ENCODE measurements at regions not wholly inside any gene's neighbourhood (a gene's known extent, or its start where the extent isn't known, plus 50 kb on each side); places are given as distances from the start of the nearest gene placed in this dataset.

GRCh38 chr6:41467061-41467460 lies 79.1 kb upstream of the FOXP4 start:
- Histone ChIP-seq H3K27me3 (peaks cover 60% of the 10 kb centered on the region), H3K27ac (no peak overlapping the region), H3K4me1 (peaks cover 0 to 22% (median 7%) of the 10 kb centered on the region in 3 donors), H3K4me3 (no peak overlapping the region), H3K36me3 (no peaks in the 10 kb centered on the region), H3K9me3 (no peaks in the 10 kb centered on the region)
- ATAC-seq: no peak
- 74 to 78% methylated on average over 3 to 10 of the region's 10 CpGs for WGBS, 2 donors (ENCODE audit: low coverage in 1 of 2)
- no peak for TF ChIP-seq POLR2A (IDR thresholded peaks at IDR 0.05)
- TF ChIP-seq POLR2AphosphoS5 (IDR thresholded peaks at IDR 0.05): no peak
- TF ChIP-seq CTCF (IDR thresholded peaks at IDR 0.05): no peak
- no peak for TF ChIP-seq EP300 (IDR thresholded peaks at IDR 0.05)

- TF ChIP-seq CTCF (IDR thresholded peaks at IDR 0.05) (no peak), EP300 (IDR thresholded peaks at IDR 0.05) (no peak), POLR2A (IDR thresholded peaks at IDR 0.05) (no peak), POLR2AphosphoS5 (IDR thresholded peaks at IDR 0.05) (no peak)
- no peak overlapping the region for H3K27ac ChIP-seq
- no peaks in the 10 kb centered on the region for H3K9me3 ChIP-seq
- peaks cover 61% of the 10 kb centered on the region for H3K27me3 ChIP-seq
- WGBS, 2 donors (ENCODE audit: low coverage in 1 of 2): 79 to 86% methylated on average over 4 to 10 of the region's 16 CpGs
- H3K36me3 ChIP-seq: no peaks in the 10 kb centered on the region
- H3K4me1 ChIP-seq: peaks cover 0 to 22% (median 7%) of the 10 kb centered on the region in 3 donors
- no peak for ATAC-seq
- H3K4me3 ChIP-seq: no peak overlapping the region
Measured at GRCh38 chr6:41467627-41468404, 78.4 kb upstream of the FOXP4 start.

GRCh38 chr6:41469156-41470028 lies 76.8 kb upstream of the FOXP4 start:
- ATAC-seq: no peak
- H3K36me3 ChIP-seq: no peaks in the 10 kb centered on the region
- H3K4me3 ChIP-seq: peak overlapping the region in 1 of 2 donors; percentile 22
- H3K4me1 ChIP-seq: peaks cover 0 to 17% (median 7%) of the 10 kb centered on the region in 3 donors
- 37 to 45% methylated on average over 13 to 18 of the region's 20 CpGs for WGBS, 2 donors (ENCODE audit: low coverage in 1 of 2)
- H3K9me3 ChIP-seq: no peaks in the 10 kb centered on the region
- peaks cover 61% of the 10 kb centered on the region for H3K27me3 ChIP-seq
- TF ChIP-seq POLR2AphosphoS5 (IDR thresholded peaks at IDR 0.05): no peak
- no peak for TF ChIP-seq POLR2A (IDR thresholded peaks at IDR 0.05)
- TF ChIP-seq EP300 (IDR thresholded peaks at IDR 0.05): no peak
- no peak for TF ChIP-seq CTCF (IDR thresholded peaks at IDR 0.05)
- no peak overlapping the region for H3K27ac ChIP-seq

- no peaks in the 10 kb centered on the region for H3K9me3 ChIP-seq
- peaks cover 0 to 17% (median 7%) of the 10 kb centered on the region in 3 donors for H3K4me1 ChIP-seq
- peak overlapping the region in 1 of 2 donors; percentile 22 for H3K4me3 ChIP-seq
- TF ChIP-seq POLR2AphosphoS5 (IDR thresholded peaks at IDR 0.05) (no peak), POLR2A (IDR thresholded peaks at IDR 0.05) (no peak), CTCF (IDR thresholded peaks at IDR 0.05) (no peak), EP300 (IDR thresholded peaks at IDR 0.05) (no peak)
- H3K27me3 ChIP-seq: peaks cover 55% of the 10 kb centered on the region
- peak; percentile 15 for ATAC-seq
- H3K27ac ChIP-seq: no peak overlapping the region
- H3K36me3 ChIP-seq: no peaks in the 10 kb centered on the region
- 10 to 28% methylated on average over 2 to 12 of the region's 23 CpGs for WGBS, 2 donors (ENCODE audit: low coverage in 1 of 2)
Measured at GRCh38 chr6:41470029-41470330, 76.2 kb upstream of the FOXP4 start.

All from gastroesophageal sphincter (tissue), 4 donors.